Trophoblast cell (in vitro differentiated cells and primary cell): ENCODE measurements at regions not wholly inside any gene's neighbourhood (a gene's known extent, or its start where the extent isn't known, plus 50 kb on each side); places are given as distances from the start of the nearest gene placed in this dataset.
A peak's percentile ranks its signal among the peaks of the same experiment; 100 is the strongest.

Source experiments
- DNase-seq, 2 donors: peaks; one replicate each; pipeline ENCODE4 v3.0.0-alpha.2; 2016
- H2AFZ ChIP-seq: 2 replicates; pipeline ENCODE4 v1.6.1; 2013; ENCODE audit warnings: low read length, moderate library complexity, mild to moderate bottlenecking; ENCODE audit not compliant: insufficient read depth, poor library complexity
- H2AK5ac ChIP-seq: 2 replicates; pipeline ENCODE4 v1.6.1; 2013; ENCODE audit warnings: mild to moderate bottlenecking, low read length
- H2BK120ac ChIP-seq: 2 replicates; pipeline ENCODE4 v1.6.1; 2013; ENCODE audit warnings: low read length, mild to moderate bottlenecking, moderate library complexity; ENCODE audit not compliant: insufficient read depth, poor library complexity
- H2BK12ac ChIP-seq: 2 replicates; pipeline ENCODE4 v1.6.1; 2013; ENCODE audit warnings: mild to moderate bottlenecking, low read length, moderate library complexity
- H2BK5ac ChIP-seq: 2 replicates; pipeline ENCODE4 v1.6.1; 2013; ENCODE audit warnings: low read length, low read depth, moderate library complexity, mild to moderate bottlenecking; ENCODE audit not compliant: poor library complexity
- H3K14ac ChIP-seq: 2 replicates; pipeline ENCODE4 v1.6.1; 2013; ENCODE audit warnings: mild to moderate bottlenecking, low read length
- H3K18ac ChIP-seq: 2 replicates; pipeline ENCODE4 v1.6.1; 2013; ENCODE audit warnings: mild to moderate bottlenecking, low read length
- H3K23ac ChIP-seq: 2 replicates; pipeline ENCODE4 v1.6.1; 2013; ENCODE audit warnings: low read length
- H3K27ac ChIP-seq: 2 replicates; pipeline ENCODE4 v1.5.1; 2013; ENCODE audit warnings: low read depth, mild to moderate bottlenecking, inconsistent platforms, low read length, moderate library complexity
- H3K27me3 ChIP-seq: 2 replicates; pipeline ENCODE4 v1.6.1; 2013; ENCODE audit warnings: inconsistent platforms, mild to moderate bottlenecking, low read length, moderate library complexity; ENCODE audit not compliant: insufficient read depth
- H3K36me3 ChIP-seq, 2 experiments: 1 replicate in 1 of 2; 2 replicates in 1 of 2; pipeline ENCODE4 v1.6.1; 2013; ENCODE audit warnings: low read length in 2 of 2, mild to moderate bottlenecking in 2 of 2, moderate library complexity in 1 of 2; ENCODE audit not compliant: insufficient read depth in 2 of 2, control insufficient read depth in 1 of 2
- H3K4ac ChIP-seq: 2 replicates; pipeline ENCODE4 v1.6.1; 2013; ENCODE audit warnings: low read depth, mild to moderate bottlenecking, low read length, moderate library complexity
- H3K4me1 ChIP-seq, 2 experiments: 1 replicate in 1 of 2; 2 replicates in 1 of 2; pipeline ENCODE4 v1.6.1; 2013; ENCODE audit warnings: low read length in 2 of 2, mild to moderate bottlenecking in 2 of 2, moderate library complexity in 1 of 2; ENCODE audit not compliant: insufficient read depth in 2 of 2, control insufficient read depth in 1 of 2
- H3K4me2 ChIP-seq: 2 replicates; pipeline ENCODE4 v1.6.1; 2013; ENCODE audit warnings: inconsistent platforms, mild to moderate bottlenecking, low read length, moderate library complexity
- H3K4me3 ChIP-seq: 2 replicates; pipeline ENCODE4 v1.5.1; 2013; ENCODE audit warnings: mild to moderate bottlenecking, low read depth, low read length, inconsistent platforms
- H3K79me1 ChIP-seq: one replicate; pipeline ENCODE4 v1.6.1; 2013; ENCODE audit warnings: low read length
- H3K79me2 ChIP-seq: 2 replicates; pipeline ENCODE4 v1.6.1; 2013; ENCODE audit warnings: low read length, mild to moderate bottlenecking; ENCODE audit not compliant: control insufficient read depth, insufficient read depth, poor library complexity
- H3K9ac ChIP-seq: 2 replicates; pipeline ENCODE4 v1.6.1; 2013; ENCODE audit warnings: mild to moderate bottlenecking, low read length
- H3K9me3 ChIP-seq: 2 replicates; pipeline ENCODE4 v1.6.1; 2013; ENCODE audit warnings: low read depth, mild to moderate bottlenecking, control low read depth, inconsistent platforms, low read length; ENCODE audit not compliant: insufficient read depth
- H4K12ac ChIP-seq: 2 replicates; pipeline ENCODE4 v1.6.1; 2013; ENCODE audit warnings: low read depth, mild to moderate bottlenecking, low read length, moderate library complexity
- H4K8ac ChIP-seq: 2 replicates; pipeline ENCODE4 v1.6.1; 2013; ENCODE audit warnings: low read depth, mild to moderate bottlenecking, low read length, moderate library complexity
- H4K91ac ChIP-seq: one replicate; pipeline ENCODE4 v1.6.1; 2013; ENCODE audit warnings: low read depth, mild to moderate bottlenecking, low read length, moderate library complexity
- WGBS: extraction: QIAGEN DNeasy Blood & Tissue Kit; methylation state at CpG from one replicate; pipeline ENCODE4 v1.1.7; 2013; ENCODE audit warnings: missing lambda C conversion rate; ENCODE audit not compliant: insufficient read length, insufficient coverage; ENCODE audit errors: extremely low coverage; 5-methylcytosine and 5-hydroxymethylcytosine counted together

- Histone ChIP-seq H3K23ac (no peak overlapping the region), H2AFZ (no peak overlapping the region), H2BK12ac (peak overlapping the region; percentile 99), H3K79me2 (peaks cover 10% of the 10 kb centered on the region), H2BK5ac (peak overlapping the region; percentile 50), H3K4me2 (peak overlapping the region; percentile 57), H3K9me3 (no peaks in the 10 kb centered on the region), H3K4me1 (peaks cover 37 to 45% of the 10 kb centered on the region in 2 experiments), H4K8ac (peak overlapping the region; percentile 72), H3K4ac (peak overlapping the region; percentile 58), H3K14ac (peak overlapping the region; percentile 85), H3K27me3 (no peaks in the 10 kb centered on the region), H3K18ac (peak overlapping the region; percentile 90), H3K27ac (peak overlapping the region; percentile 88), H3K9ac (peak overlapping the region; percentile 34), H2AK5ac (peak overlapping the region; percentile 92), H3K4me3 (no peak overlapping the region), H4K91ac (peak overlapping the region; percentile 83), H2BK120ac (peak overlapping the region; percentile 74), H3K79me1 (peaks cover 46% of the 10 kb centered on the region), H3K36me3 (no peaks in the 10 kb centered on the region), H4K12ac (peak overlapping the region; percentile 82)
- WGBS, result no CpG with 5 or more reads among the region's 4 CpGs
- DNase-seq, result no peak
Measured at GRCh38 chr1:8217809-8218208, 100.1 kb upstream of the SLC45A1 start.

GRCh38 chr1:8217011-8217711 lies 100.8 kb upstream of the SLC45A1 start:
- Histone ChIP-seq H2BK5ac (peak overlapping the region; percentile 50), H3K27me3 (no peaks in the 10 kb centered on the region), H3K9me3 (no peaks in the 10 kb centered on the region), H2BK12ac (peak overlapping the region; percentile 99), H3K18ac (peak overlapping the region; percentile 90), H2AK5ac (peak overlapping the region; percentile 92), H3K4me2 (peak overlapping the region; percentile 57), H3K4me1 (peaks cover 42 to 50% of the 10 kb centered on the region in 2 experiments), H3K23ac (no peak overlapping the region), H3K79me2 (peaks cover 10% of the 10 kb centered on the region), H2AFZ (peak overlapping the region; percentile 6), H3K27ac (peak overlapping the region; percentile 88), H3K4me3 (no peak overlapping the region), H3K14ac (peak overlapping the region; percentile 85), H4K12ac (peak overlapping the region; percentile 82), H4K8ac (peak overlapping the region; percentile 72), H3K79me1 (peaks cover 51% of the 10 kb centered on the region), H3K9ac (peak overlapping the region; percentile 68), H3K36me3 (no peaks in the 10 kb centered on the region), H4K91ac (peak overlapping the region; percentile 83), H3K4ac (peak overlapping the region; percentile 58), H2BK120ac (peak overlapping the region; percentile 74)
- DNase-seq, result no peak
- no CpG with 5 or more reads among the region's 70 CpGs for WGBS

- no CpG with 5 or more reads among the region's 1 CpG for WGBS
- no peak for DNase-seq
- no peak overlapping the region for H3K9ac ChIP-seq
- no peaks in the 10 kb centered on the region for H3K27me3 ChIP-seq
- no peaks in the 10 kb centered on the region for H3K9me3 ChIP-seq
- no peak overlapping the region for H4K12ac ChIP-seq
- no peak overlapping the region for H4K8ac ChIP-seq
- H3K4me1 ChIP-seq, result peaks cover 53 to 60% of the 10 kb centered on the region in 2 experiments
- no peak overlapping the region for H3K23ac ChIP-seq
- H3K14ac ChIP-seq, result no peak overlapping the region
- peaks cover 12% of the 10 kb centered on the region for H3K79me2 ChIP-seq
- H3K4me3 ChIP-seq, result no peak overlapping the region
- H2AFZ ChIP-seq, result no peak overlapping the region
- H2BK12ac ChIP-seq, result peak overlapping the region; percentile 93
- H3K4me2 ChIP-seq, result no peak overlapping the region
- H2BK120ac ChIP-seq, result peak overlapping the region; percentile 97
- peaks cover 60% of the 10 kb centered on the region for H3K79me1 ChIP-seq
- H2BK5ac ChIP-seq, result peak overlapping the region; percentile 79
- no peak overlapping the region for H2AK5ac ChIP-seq
- H3K4ac ChIP-seq, result peak overlapping the region; percentile 71
- H3K36me3 ChIP-seq, result no peaks in the 10 kb centered on the region
- H4K91ac ChIP-seq, result peak overlapping the region; percentile 91
- H3K18ac ChIP-seq, result no peak overlapping the region
- peak overlapping the region; percentile 13 for H3K27ac ChIP-seq
Measured at GRCh38 chr1:8216005-8216404, 101.9 kb upstream of the SLC45A1 start.

GRCh38 chr1:8214501-8215173 lies 103.3 kb upstream of the SLC45A1 start:
- Histone ChIP-seq H3K23ac (no peak overlapping the region), H4K12ac (no peak overlapping the region), H3K79me1 (peaks cover 65% of the 10 kb centered on the region), H3K36me3 (no peaks in the 10 kb centered on the region), H3K9ac (no peak overlapping the region), H4K91ac (peak overlapping the region; percentile 38), H4K8ac (no peak overlapping the region), H3K9me3 (no peaks in the 10 kb centered on the region), H3K18ac (no peak overlapping the region), H3K27ac (peak overlapping the region; percentile 58), H2BK120ac (peak overlapping the region; percentile 75), H3K4me1 (peaks cover 53 to 61% of the 10 kb centered on the region in 2 experiments), H3K4ac (no peak overlapping the region), H3K14ac (peak overlapping the region; percentile 33), H2AFZ (no peak overlapping the region), H3K27me3 (no peaks in the 10 kb centered on the region), H3K4me3 (no peak overlapping the region), H2BK12ac (peak overlapping the region; percentile 78), H3K79me2 (peaks cover 12% of the 10 kb centered on the region), H2BK5ac (peak overlapping the region; percentile 42), H3K4me2 (peak overlapping the region; percentile 14), H2AK5ac (no peak overlapping the region)
- no peak for DNase-seq
- no CpG with 5 or more reads among the region's 6 CpGs for WGBS
